HL-60 (cell line): ENCODE measurements at regions not wholly inside any gene's neighbourhood (a gene's known extent, or its start where the extent isn't known, plus 50 kb on each side); places are given as distances from the start of the nearest gene placed in this dataset.

ENCODE experiments used
- DNase-seq, 2 experiments: peaks; one replicate each; pipeline ENCODE4 v3.0.0-alpha.2; 2010 to 2020; ENCODE audit warnings: low read depth in 1 of 2, low spot score in 1 of 2
- H3K27ac ChIP-seq: fragments of 250-450 bp; sonication (Bioruptor Pico); replicated peaks from 2 replicates; pipeline ENCODE4 v1.5.1; 2020; ENCODE audit warnings: mild to moderate bottlenecking, moderate library complexity
- H3K27me3 ChIP-seq: fragments of 250-450 bp; sonication (Bioruptor Pico); 2 replicates; pipeline ENCODE4 v1.5.1; 2021; ENCODE audit warnings: mild to moderate bottlenecking, moderate library complexity; ENCODE audit not compliant: insufficient read depth, poor library complexity, severe bottlenecking
- H3K4me3 ChIP-seq: replicated peaks from 2 replicates; pipeline ENCODE4 v1.5.1; 2011; ENCODE audit warnings: mild to moderate bottlenecking, control low read depth, low read length; ENCODE audit not compliant: insufficient read depth
- GABPA ChIP-seq: IDR thresholded peaks from 2 replicates; pipeline ENCODE4 v1.6.1; 2012; ENCODE audit warnings: low read depth
- POLR2AphosphoS5 ChIP-seq: IDR thresholded peaks from 2 replicates; pipeline ENCODE4 v1.6.1; 2012; ENCODE audit warnings: low read depth
- SPI1 ChIP-seq: IDR thresholded peaks from 2 replicates; pipeline ENCODE4 v1.6.1; 2012; ENCODE audit warnings: low read depth, mild to moderate bottlenecking, borderline replicate concordance
- TF ChIP-seq, protein P1 (sequence below): IDR thresholded peaks from 2 replicates; pipeline ENCODE4 v1.6.1; 2012; ENCODE audit warnings: low read depth; ENCODE audit not compliant: insufficient replicate concordance
- TF ChIP-seq, protein P2 (sequence below): IDR thresholded peaks from one replicate; pipeline ENCODE4 v1.5.1; 2011; ENCODE audit warnings: low read length, control low read depth, inconsistent platforms; ENCODE audit not compliant: insufficient read depth

DNA sequence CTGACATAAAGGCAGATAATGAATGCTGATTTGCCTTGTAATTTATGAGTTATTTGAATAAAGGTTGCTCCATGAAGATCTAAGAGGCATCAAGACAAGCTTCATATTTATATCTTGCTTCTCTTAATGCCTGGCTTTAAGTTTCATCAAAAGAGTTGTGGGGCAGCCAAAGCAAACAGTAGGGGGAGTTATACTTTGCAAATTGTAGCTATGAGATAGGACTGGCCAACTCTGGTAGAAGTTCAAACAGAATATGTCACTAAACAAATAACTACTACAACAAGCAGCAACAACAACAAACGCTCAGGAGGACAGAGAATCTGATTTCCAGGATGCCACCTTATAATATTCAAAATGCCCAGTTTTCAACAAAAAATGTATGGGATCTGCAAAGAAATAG lies 69.1 kb upstream of the PLAC1 start:
- no peak for TF ChIP-seq GABPA
- TF ChIP-seq POLR2AphosphoS5: no peak
- no peak for TF ChIP-seq SPI1
- TF ChIP-seq, protein P1, sequence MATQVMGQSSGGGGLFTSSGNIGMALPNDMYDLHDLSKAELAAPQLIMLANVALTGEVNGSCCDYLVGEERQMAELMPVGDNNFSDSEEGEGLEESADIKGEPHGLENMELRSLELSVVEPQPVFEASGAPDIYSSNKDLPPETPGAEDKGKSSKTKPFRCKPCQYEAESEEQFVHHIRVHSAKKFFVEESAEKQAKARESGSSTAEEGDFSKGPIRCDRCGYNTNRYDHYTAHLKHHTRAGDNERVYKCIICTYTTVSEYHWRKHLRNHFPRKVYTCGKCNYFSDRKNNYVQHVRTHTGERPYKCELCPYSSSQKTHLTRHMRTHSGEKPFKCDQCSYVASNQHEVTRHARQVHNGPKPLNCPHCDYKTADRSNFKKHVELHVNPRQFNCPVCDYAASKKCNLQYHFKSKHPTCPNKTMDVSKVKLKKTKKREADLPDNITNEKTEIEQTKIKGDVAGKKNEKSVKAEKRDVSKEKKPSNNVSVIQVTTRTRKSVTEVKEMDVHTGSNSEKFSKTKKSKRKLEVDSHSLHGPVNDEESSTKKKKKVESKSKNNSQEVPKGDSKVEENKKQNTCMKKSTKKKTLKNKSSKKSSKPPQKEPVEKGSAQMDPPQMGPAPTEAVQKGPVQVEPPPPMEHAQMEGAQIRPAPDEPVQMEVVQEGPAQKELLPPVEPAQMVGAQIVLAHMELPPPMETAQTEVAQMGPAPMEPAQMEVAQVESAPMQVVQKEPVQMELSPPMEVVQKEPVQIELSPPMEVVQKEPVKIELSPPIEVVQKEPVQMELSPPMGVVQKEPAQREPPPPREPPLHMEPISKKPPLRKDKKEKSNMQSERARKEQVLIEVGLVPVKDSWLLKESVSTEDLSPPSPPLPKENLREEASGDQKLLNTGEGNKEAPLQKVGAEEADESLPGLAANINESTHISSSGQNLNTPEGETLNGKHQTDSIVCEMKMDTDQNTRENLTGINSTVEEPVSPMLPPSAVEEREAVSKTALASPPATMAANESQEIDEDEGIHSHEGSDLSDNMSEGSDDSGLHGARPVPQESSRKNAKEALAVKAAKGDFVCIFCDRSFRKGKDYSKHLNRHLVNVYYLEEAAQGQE: no peak
- TF ChIP-seq, protein P2, sequence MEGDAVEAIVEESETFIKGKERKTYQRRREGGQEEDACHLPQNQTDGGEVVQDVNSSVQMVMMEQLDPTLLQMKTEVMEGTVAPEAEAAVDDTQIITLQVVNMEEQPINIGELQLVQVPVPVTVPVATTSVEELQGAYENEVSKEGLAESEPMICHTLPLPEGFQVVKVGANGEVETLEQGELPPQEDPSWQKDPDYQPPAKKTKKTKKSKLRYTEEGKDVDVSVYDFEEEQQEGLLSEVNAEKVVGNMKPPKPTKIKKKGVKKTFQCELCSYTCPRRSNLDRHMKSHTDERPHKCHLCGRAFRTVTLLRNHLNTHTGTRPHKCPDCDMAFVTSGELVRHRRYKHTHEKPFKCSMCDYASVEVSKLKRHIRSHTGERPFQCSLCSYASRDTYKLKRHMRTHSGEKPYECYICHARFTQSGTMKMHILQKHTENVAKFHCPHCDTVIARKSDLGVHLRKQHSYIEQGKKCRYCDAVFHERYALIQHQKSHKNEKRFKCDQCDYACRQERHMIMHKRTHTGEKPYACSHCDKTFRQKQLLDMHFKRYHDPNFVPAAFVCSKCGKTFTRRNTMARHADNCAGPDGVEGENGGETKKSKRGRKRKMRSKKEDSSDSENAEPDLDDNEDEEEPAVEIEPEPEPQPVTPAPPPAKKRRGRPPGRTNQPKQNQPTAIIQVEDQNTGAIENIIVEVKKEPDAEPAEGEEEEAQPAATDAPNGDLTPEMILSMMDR: no peak
- Histone ChIP-seq H3K27me3 (no peaks in the 10 kb centered on the region), H3K4me3 (no peak overlapping the region), H3K27ac (no peak overlapping the region)
- DNase-seq: no peak

DNA sequence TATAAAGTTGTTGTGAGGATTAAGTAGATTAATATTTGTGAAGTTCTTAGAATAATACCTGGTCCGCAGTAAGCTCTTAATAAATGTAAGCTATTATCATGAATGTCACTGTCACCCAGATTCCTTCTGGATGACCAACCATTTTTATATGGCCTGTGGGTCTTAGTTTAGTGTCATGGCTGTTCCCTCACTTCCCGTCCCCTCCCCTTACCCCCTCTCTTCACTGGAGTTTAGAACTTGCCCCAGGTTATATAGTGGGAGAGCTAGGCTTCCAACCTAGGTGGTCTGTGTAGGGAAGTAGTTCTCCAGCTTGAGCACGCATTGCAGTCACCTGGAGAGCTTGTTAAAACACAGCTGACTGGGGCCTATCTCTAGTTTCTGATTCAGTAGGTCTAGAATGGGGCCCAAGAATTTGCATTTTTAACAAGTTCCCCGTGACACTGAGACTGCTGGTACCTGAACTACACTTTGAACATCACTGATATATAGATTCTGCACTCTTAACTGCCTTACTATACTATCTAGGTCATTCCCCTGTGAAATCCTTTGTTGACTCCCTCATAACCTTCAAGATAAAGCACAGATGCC lies 66.9 kb upstream of the PLAC1 start:
- DNase-seq: no peak
- Histone ChIP-seq H3K27me3 (no peaks in the 10 kb centered on the region), H3K27ac (no peak overlapping the region), H3K4me3 (no peak overlapping the region)
- TF ChIP-seq GABPA (no peak), SPI1 (no peak), POLR2AphosphoS5 (no peak)
- TF ChIP-seq, protein P2: no peak
- TF ChIP-seq, protein P1: no peak

DNA sequence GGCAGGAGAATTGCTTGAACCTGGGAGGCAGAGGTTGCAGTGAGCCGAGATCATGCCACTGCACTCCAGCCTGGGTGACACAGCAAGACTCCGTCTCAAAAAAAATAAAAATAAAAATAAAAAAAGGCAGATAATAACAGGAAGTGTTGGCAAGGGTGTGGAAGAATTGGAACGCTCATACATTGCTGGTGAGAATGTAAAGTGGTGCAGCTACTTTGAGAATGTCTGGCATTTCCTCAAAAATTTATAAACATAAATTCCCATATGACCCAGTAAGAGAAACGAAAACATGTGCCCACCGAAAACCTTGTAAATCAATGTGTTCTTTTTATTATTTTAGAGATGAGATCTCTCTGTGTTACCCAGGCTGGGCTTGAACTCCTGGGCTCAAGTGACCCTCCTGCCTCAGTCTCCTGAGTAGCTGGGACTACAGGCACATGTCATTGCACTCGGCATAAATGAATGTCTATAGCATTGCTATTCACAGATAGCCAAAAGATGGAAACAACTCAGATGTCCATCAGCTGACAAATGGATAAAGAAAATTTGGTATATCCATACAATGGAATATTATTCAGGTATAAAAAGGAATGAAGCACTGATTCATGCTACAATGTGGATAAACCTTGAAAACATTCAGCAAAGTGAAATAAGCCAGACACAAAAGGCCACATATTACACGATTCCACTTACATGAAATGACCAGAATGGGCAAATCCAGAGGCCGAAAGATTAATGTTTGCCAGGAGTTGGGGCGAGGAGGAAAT lies 63.7 kb upstream of the PLAC1 start:
- Histone ChIP-seq H3K4me3 (no peak overlapping the region), H3K27ac (no peak overlapping the region), H3K27me3 (no peaks in the 10 kb centered on the region)
- TF ChIP-seq, protein P1: no peak
- TF ChIP-seq, protein P2: no peak
- no peak for DNase-seq
